ENCODE measurements at regions not wholly inside any gene's neighbourhood (a gene's known extent, or its start where the extent isn't known, plus 50 kb on each side); places are given as distances from the start of the nearest gene placed in this dataset.
"Not testable (repeated sequence)": the region's sequence is repeated elsewhere in the genome, so short reads cannot be mapped to it uniquely, and the experiment has no call there.

- no peak for DNase-seq
These were observed 448.7 kb upstream of the PFKP start for GRCh38 chr10:2618690-2619089.

- DNase-seq, result no peak
These were observed 451.1 kb upstream of the PFKP start for GRCh38 chr10:2616215-2616614.

DNA sequence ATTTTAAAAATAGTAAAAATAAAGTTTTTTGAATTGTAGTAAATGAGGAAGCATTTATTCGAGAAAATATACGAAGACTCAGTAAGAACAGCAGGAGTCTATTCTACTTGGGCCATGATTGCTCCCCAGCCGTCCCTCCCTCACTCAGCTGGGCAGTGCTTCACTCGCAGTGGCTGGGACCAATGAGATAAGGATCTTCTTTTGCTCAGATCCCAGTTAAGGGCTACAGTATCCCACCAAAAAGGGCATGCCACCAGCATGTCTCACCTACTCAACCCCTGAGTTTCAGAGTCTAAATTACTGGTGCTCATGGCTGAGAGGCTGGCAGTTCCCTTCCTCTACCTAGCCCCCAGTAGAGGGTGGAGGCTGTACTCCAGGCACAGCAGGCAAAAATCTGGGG lies 455.7 kb upstream of the PFKP start:
- no peak for DNase-seq

DNA sequence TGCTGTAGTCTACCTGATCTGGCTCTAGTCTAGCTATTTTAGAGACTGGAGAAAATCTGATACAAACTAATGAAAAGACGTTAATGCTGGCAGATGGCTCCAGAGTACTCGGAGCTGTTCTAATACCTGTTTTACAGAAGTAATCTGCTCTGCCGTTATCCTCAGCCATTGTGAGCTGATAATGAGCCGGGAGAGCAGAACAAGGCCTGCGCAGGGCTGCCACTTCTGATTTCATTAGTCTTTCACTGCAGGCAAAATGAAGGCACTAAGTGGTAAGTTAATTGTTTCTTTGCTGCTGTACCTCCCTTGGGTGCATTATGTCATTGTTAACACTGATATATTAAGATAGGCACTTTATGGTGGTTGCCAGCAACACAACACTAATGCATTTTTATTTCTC lies 456.4 kb upstream of the PFKP start:
- no peak for DNase-seq

DNA sequence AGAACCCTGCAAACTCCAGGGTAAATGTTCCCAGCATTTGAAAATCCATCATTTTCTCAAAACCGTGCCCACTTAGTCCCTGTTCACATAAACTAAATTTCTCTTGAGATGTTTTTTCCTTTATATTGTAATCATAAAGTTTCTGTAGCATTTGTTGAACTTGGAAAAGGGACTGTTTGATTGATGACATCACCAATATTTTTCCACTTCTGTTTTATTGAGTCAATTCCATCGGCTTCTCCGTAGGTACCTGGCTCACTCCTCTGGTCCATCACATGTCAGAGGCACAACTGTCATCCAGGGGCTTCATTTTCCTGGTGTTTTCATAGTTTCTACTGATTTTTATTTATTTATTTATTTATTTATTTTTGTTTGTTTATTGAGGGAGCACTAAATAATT lies 462.5 kb upstream of the PFKP start:
- no peak for DNase-seq

DNA sequence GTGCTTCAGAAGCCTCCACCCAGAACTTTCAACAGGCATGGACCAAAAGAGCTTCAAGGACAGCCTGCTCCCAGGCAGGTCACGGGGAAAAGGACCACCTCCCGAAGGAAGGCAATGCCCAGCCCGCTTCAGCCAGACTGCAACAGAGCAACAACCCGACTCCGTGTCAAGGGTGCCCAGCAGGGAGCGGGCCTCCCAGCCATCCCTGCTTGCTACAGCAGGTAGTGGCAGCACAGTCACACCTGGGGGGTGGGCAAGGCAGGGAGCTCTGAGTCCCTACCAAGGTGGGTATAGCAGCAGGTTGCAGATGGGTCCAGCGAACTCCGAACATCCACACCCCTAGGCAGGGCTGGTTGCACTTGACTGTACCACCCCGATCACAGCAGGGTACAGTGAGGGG lies 467.8 kb upstream of the PFKP start:
- no peak for DNase-seq

DNA sequence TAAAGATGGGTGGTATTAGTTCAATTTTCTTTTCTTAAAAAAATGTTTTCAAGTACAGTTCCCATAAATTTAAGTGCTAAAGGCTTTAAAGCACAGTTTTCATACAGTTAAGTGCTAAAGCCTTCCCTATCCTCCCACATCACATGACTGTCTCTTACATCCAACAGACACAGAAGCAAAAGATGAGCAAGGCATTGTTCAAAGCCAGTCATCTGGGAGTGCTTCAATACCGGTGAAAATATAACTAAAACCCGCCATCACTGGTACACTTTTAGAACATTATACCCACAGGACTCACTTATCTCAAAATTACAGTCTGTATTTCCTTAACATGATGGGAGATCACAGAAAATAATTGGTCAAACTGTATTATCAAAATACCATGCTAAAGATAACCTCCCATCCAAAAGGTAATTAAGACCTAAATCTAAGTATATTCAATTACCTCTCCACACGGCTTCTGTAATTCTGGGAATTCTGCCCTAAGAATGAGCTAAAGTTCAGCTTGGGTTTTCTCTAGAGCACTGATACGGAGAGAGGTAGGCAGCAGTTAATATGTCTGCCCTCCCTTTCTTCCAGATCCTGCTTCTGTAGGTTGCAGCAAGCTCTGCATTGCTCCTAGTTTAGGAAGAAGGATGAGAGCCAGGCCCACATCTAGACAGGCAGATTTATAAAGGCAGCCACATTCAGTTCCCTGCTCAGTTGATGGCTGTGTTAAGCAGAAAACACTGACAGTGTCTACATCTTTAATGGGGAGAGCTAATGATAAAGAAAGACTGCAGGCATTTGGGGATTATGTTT lies 474.8 kb upstream of the PFKP start:
- no peak for DNase-seq

GRCh38 chr10:2589196-2589595 lies 478.2 kb upstream of the PFKP start:
- DNase-seq, result no peak

GRCh38 chr10:2584385-2584784 lies 483.0 kb upstream of the PFKP start:
- no peak for DNase-seq

DNA sequence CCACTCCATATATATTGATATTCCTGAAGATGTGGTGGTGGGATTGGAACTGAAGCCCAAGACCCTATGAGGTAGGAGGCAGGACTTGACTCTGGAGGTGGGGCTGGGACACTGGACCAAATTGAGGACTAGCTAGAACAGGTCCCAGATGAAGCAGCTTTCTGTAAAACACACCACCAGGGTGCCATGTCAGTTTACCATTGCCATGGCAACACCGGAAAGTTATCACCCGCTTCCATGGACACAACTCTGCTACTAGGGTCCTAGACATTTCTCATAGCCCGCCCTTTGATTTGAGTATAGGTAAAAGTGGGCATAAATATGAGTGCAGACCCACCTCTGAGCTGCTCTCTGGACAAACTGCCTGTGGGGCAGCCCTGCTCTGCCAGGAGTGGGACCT lies 490.5 kb upstream of the PFKP start:
- DNase-seq, result no peak

- no peak for DNase-seq
These were observed 491.9 kb upstream of the PFKP start for GRCh38 chr10:2575460-2575859.

DNA sequence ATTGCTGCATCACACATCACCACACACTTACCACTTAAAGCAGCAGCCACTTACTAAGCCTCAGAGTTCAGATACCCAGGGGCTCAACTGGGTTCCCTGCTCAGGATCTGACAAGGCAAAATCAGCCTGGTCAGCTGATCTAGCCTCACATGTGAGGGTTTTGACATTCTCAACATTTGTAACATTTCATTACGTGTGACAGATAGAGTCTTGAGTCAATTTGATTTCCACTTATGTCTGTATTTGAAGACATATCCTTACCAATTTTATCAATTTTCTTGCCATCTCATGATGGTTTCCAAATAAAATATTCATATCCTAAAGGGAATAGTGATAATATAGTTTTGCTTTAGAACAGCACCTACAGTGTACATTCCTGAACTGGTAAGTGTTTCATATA lies 494.7 kb upstream of the PFKP start:
- DNase-seq, result no peak

- DNase-seq, result no peak
These were observed 510.5 kb upstream of the PFKP start for GRCh38 chr10:2556883-2557282.

- DNase-seq, result no peak
These were observed 519.3 kb upstream of the PFKP start for GRCh38 chr10:2548071-2548470.

- no peak for DNase-seq
These were observed 519.7 kb upstream of the PFKP start for GRCh38 chr10:2547606-2548005.

DNA sequence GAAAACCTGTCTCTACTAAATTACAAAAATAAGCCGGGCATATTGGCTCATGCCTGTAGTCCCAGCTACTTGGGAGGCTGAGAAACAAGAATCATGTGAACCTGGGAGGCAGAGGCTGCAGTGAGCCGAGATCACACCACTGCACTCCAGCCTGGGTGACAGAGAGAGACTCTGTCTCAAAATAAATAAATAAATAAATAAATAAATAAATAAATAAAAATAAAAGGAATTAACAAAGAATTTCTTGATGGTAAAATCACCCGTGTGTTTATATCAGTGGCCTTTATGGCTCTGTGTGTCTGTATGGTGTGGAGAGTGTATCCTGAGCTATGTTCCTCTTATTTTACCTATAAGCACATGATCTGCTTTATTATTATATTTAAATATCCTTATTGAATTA lies 520.5 kb upstream of the PFKP start:
- DNase-seq, result not testable (repeated sequence)

- DNase-seq, result no peak
These were observed 523.4 kb upstream of the PFKP start for GRCh38 chr10:2543974-2544373.

DNA sequence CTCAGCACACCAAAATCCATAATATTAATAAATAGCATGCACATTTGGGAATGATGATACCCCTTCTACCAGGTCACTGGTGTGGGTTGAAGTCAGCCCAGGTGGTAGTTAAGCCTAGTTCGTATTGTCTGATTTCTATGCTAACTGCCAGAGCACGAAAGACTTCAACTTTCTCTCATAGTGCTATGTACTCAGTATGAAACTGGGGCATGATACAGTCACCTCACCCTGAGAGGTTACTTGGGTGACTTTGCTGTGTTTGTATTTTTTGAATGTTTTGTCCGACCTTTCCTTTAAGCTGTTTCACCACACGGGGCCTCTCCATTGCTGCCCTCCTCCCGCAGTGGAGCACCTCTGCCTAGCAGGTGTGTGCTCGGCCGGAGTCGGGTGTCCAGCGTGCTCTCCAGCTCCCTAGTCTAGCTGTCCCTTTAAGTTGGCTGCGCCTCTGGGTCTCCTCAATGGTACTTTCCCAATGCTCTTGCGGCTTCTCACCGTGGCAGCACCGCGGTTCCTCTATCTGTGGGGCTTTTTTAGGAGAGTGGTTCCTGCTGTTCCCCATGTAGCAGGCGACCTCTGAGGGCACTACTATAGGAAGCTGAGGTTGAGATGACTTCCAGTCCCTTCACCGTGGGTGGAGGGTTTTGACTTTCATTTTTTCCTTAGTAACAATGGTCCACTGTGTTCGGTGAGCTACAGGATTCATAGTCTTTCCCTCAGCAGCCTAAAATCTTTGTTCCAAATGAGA lies 524.0 kb upstream of the PFKP start:
- DNase-seq, result no peak

DNA sequence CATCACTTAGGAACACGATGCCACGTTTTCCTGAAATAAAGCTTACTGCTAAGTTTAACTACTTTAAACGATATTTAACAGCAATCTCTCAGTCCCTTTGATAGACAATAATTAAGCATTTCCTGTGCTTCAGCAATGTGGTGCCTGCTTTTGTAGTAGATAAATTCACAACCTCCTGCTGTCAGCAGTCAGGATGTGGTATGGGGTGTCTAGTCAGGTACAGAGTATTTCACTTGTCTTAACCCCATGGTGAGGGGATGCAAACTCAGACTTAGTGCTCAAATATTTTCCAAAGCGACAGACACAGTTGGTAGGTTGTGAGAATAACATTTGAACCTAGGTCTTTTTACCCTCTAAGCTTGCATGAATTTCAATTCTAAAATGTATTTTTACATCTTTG lies 526.2 kb upstream of the PFKP start:
- DNase-seq, result no peak

DNA sequence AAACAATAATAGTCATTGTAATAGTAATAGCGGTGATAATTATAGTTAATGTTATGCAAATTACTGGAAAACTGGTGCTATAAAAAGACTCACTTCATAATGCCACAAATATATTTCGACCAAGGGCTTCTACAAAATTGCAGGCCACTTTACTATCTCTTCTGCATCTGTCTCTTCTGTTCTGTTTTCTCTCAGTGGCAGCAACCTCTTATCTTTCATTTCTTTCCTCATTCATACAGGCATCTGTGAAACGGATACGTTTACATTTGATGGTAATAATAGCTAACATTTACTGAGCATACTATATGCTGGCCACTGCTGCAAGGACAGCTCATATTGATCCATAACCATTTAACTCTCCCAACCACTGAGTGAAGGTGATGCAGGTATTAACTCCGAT lies 537.4 kb upstream of the PFKP start:
- DNase-seq, result no peak

DNA sequence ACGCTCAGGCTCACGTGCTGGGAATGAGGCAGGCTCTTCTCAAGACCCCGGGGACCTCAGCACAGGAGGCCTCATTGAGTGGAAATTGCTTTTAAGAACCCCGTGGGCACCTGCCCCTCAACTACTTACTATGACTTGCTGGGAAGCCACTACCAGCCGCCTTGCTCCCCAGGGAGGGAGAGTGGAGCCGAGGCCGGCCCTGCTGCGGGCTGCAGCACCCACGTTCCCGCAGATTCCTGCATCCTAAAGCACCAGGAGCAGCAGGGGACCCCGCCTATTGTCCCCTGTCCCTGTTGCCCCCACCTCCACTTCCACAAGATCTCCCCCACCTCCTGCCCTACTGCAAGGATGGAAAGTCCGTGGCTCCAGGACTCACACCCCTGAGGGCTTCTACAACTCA lies 541.6 kb upstream of the PFKP start:
- DNase-seq, result no peak

GRCh38 chr10:2519139-2519538 lies 548.2 kb upstream of the PFKP start:
- DNase-seq, result no peak

- no peak for DNase-seq
These were observed 558.2 kb upstream of the PFKP start for GRCh38 chr10:2509081-2509531.

GRCh38 chr10:2501366-2501940 lies 565.9 kb upstream of the PFKP start:
- not testable (repeated sequence) for DNase-seq

Measured in activated CD4-positive, alpha-beta T cell treated with anti-CD3 and anti-CD28 coated beads, Interleukin-2, amount 50 U/mL, for 1 hour (primary cell).